Mesothelial cell of epicardium (in vitro differentiated cells): ENCODE measurements at regions not wholly inside any gene's neighbourhood (a gene's known extent, or its start where the extent isn't known, plus 50 kb on each side); places are given as distances from the start of the nearest gene placed in this dataset.
"Not testable (repeated sequence)": the region's sequence is repeated elsewhere in the genome, so short reads cannot be mapped to it uniquely, and the experiment has no call there.

ENCODE experiments used
- DNase-seq, 2 experiments: peaks; one replicate each; pipeline ENCODE4 v3.0.0; 2021; ENCODE audit warnings: low spot score in 2 of 2; ENCODE audit not compliant: unreplicated experiment in 2 of 2
- H3K27ac Mint-ChIP-seq: 2 replicates; pipeline ENCODE4 v1.8.0; 2021; ENCODE audit warnings: mixed read lengths
- H3K27me3 Mint-ChIP-seq: 2 replicates; pipeline ENCODE4 v1.8.0; 2021; ENCODE audit warnings: low read depth, mixed read lengths
- H3K36me3 Mint-ChIP-seq: 2 replicates; pipeline ENCODE4 v1.8.0; 2021; ENCODE audit warnings: mixed read lengths
- H3K4me1 Mint-ChIP-seq: 2 replicates; pipeline ENCODE4 v1.8.0; 2021; ENCODE audit warnings: mixed read lengths
- H3K4me3 Mint-ChIP-seq: 2 replicates; pipeline ENCODE4 v1.8.0; 2021; ENCODE audit warnings: mild to moderate bottlenecking, moderate library complexity, mixed read lengths
- H3K9me3 Mint-ChIP-seq: 2 replicates; pipeline ENCODE4 v1.8.0; 2021; ENCODE audit warnings: mixed read lengths
- CTCF ChIP-seq: fragments of 200-600 bp; sonication (generic); IDR thresholded peaks from one replicate; pipeline ENCODE4 v1.5.0; 2021; ENCODE audit warnings: antibody characterized with exemption; ENCODE audit not compliant: unreplicated experiment

- no peak for TF ChIP-seq CTCF
- no peak overlapping the region for H3K4me3 Mint-ChIP-seq
- H3K27ac Mint-ChIP-seq = no peak overlapping the region
- peaks cover 28% of the 10 kb centered on the region for H3K27me3 Mint-ChIP-seq
- H3K4me1 Mint-ChIP-seq = peaks cover 1% of the 10 kb centered on the region
- no peak for DNase-seq
- no peaks in the 10 kb centered on the region for H3K9me3 Mint-ChIP-seq
- H3K36me3 Mint-ChIP-seq = no peaks in the 10 kb centered on the region
Measured at GRCh38 chr5:155815248-155815647, 511.7 kb upstream of the SGCD start.

- Mint-ChIP-seq H3K27me3 (peaks cover 13% of the 10 kb centered on the region), H3K27ac (no peak overlapping the region), H3K36me3 (no peaks in the 10 kb centered on the region), H3K9me3 (no peaks in the 10 kb centered on the region), H3K4me3 (no peak overlapping the region), H3K4me1 (no peaks in the 10 kb centered on the region)
- no peak for TF ChIP-seq CTCF
- DNase-seq = no peak
Measured at GRCh38 chr5:155822177-155822576, 504.8 kb upstream of the SGCD start.

- no peak for TF ChIP-seq CTCF
- Mint-ChIP-seq H3K9me3 (no peaks in the 10 kb centered on the region), H3K27me3 (peaks cover 10% of the 10 kb centered on the region), H3K27ac (no peak overlapping the region), H3K4me3 (no peak overlapping the region), H3K36me3 (no peaks in the 10 kb centered on the region), H3K4me1 (no peaks in the 10 kb centered on the region)
- no peak for DNase-seq
Measured at GRCh38 chr5:155826611-155827507, 500.1 kb upstream of the SGCD start.

GRCh38 chr5:155827508-155827815, 499.5 kb upstream of the SGCD start:
- H3K27ac Mint-ChIP-seq, H3K4me1 Mint-ChIP-seq, H3K9me3 Mint-ChIP-seq, DNase-seq, H3K4me3 Mint-ChIP-seq, H3K36me3 Mint-ChIP-seq: not testable (repeated sequence)
- H3K27me3 Mint-ChIP-seq = peaks cover 14% of the 10 kb centered on the region

GRCh38 chr5:155827949-155828348, 499.0 kb upstream of the SGCD start:
- Mint-ChIP-seq H3K4me3 (no peak overlapping the region), H3K4me1 (no peaks in the 10 kb centered on the region), H3K27me3 (peaks cover 14% of the 10 kb centered on the region), H3K36me3 (no peaks in the 10 kb centered on the region), H3K27ac (no peak overlapping the region), H3K9me3 (no peaks in the 10 kb centered on the region)
- no peak for TF ChIP-seq CTCF
- DNase-seq = no peak

GRCh38 chr5:155831491-155831890, 495.5 kb upstream of the SGCD start:
- Mint-ChIP-seq H3K36me3 (no peaks in the 10 kb centered on the region), H3K4me3 (no peak overlapping the region), H3K4me1 (no peaks in the 10 kb centered on the region), H3K9me3 (no peaks in the 10 kb centered on the region), H3K27me3 (peaks cover 9% of the 10 kb centered on the region), H3K27ac (no peak overlapping the region)
- DNase-seq = no peak
- no peak for TF ChIP-seq CTCF
